GM10266 (cell line): ENCODE measurements at regions not wholly inside any gene's neighbourhood (a gene's known extent, or its start where the extent isn't known, plus 50 kb on each side); places are given as distances from the start of the nearest gene placed in this dataset.

Source experiments
- DNase-seq: peaks from one replicate; pipeline ENCODE4 v3.0.0; 2012; ENCODE audit errors: extremely low spot score
- CTCF ChIP-seq: IDR thresholded peaks from 2 replicates; pipeline ENCODE4 v1.5.1; 2012; ENCODE audit warnings: mild to moderate bottlenecking, low read depth; ENCODE audit not compliant: control insufficient read depth, insufficient read depth; ENCODE audit errors: missing control alignments

- no peak for TF ChIP-seq CTCF
- no peak for DNase-seq
Measured at GRCh38 chr4:160485071-160485687, 1382.3 kb downstream of the RAPGEF2 start.

DNA sequence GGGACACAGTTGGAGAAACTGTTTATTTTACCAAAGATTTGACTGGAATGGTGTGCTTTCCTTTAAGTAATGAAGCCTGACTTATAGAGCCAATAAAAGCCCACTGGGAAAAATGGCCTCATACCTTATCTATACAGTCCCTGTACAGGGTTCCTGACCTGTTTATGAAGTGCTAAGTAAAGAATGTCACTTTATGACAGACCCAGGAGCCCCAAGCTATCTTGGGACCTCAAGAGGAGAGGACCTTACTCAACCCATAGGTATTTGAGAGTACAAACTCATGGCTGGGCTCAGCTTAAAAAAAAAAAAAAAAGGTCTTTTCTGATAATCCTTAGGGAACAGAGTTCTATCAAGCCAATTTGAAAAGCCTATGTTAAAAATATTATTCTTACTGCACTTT is 1389.3 kb downstream of the RAPGEF2 start:
- no peak for TF ChIP-seq CTCF
- DNase-seq = no peak

- no peak for DNase-seq
- no peak for TF ChIP-seq CTCF
Measured at GRCh38 chr4:160493206-160493605, 1390.3 kb downstream of the RAPGEF2 start.

GRCh38 chr4:160495356-160495755 is 1392.5 kb downstream of the RAPGEF2 start:
- DNase-seq = no peak
- no peak for TF ChIP-seq CTCF

DNA sequence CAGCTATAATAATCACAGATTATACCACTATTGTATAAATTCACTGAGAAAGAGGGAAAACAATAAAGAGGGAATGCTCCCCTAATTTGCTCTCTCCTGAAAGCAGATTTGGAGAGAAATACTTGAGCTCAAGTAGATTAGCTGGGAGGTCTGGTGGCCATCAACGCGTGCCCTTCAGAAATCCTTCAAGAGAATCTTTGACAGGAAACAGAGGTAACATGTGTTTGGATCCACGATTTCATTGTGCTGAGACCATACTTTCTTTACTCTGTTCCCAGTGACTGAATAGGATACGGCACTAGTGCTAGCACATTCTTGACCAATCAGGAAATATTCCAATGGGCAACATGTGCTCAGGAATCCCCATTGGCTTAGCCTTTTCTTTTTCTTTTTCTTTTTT is 1395.3 kb downstream of the RAPGEF2 start:
- no peak for DNase-seq
- TF ChIP-seq CTCF = no peak

DNA sequence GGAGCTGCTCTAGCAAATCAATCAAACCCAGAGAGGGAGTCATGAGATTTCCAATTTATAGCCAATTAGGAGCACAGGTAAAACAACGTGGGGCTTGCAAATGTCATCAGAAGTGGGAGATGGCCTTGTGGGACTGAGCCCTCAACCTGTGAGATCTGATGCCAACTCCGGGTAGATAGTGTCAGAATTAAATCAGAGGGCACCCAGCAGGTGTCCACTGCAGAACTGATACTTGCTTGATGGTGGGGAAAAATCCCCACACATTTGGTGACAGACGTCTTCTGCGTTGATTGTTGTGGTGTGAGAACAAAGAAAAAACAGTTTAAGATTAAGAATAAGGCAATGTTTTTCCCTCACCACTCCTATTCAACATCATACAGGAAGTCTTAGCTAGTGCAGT is 1402.8 kb downstream of the RAPGEF2 start:
- TF ChIP-seq CTCF = no peak

GRCh38 chr4:160510928-160511327 is 1408.0 kb downstream of the RAPGEF2 start:
- no peak for DNase-seq
- TF ChIP-seq CTCF = no peak

More for the DNA sequence above, 1402.8 kb downstream of the RAPGEF2 start:
- DNase-seq = no peak
